ENCODE measurements at regions not wholly inside any gene's neighbourhood (a gene's known extent, or its start where the extent isn't known, plus 50 kb on each side); places are given as distances from the start of the nearest gene placed in this dataset.
"Not testable (repeated sequence)": the region's sequence is repeated elsewhere in the genome, so short reads cannot be mapped to it uniquely, and the experiment has no call there.

GRCh38 chr10:47145290-47145934 is 154.6 kb upstream of the GDF10 start:
- DNase-seq: no peak

- peak; percentile 75 for DNase-seq
Observed at GRCh38 chr10:47146572-47146971, 153.4 kb upstream of the GDF10 start.

GRCh38 chr10:47147186-47147585 is 152.8 kb upstream of the GDF10 start:
- no peak for DNase-seq

GRCh38 chr10:47150581-47150980 is 149.4 kb upstream of the GDF10 start:
- DNase-seq: no peak

- peak; percentile 45 for DNase-seq
Observed at GRCh38 chr10:47151920-47152319, 148.1 kb upstream of the GDF10 start.

GRCh38 chr10:47152861-47153349 is 147.1 kb upstream of the GDF10 start:
- no peak for DNase-seq

GRCh38 chr10:47154762-47155161 is 145.2 kb upstream of the GDF10 start:
- no peak for DNase-seq

- DNase-seq: no peak
Observed at GRCh38 chr10:47156873-47157272, 143.1 kb upstream of the GDF10 start.

GRCh38 chr10:47158116-47159071 is 141.6 kb upstream of the GDF10 start:
- no peak for DNase-seq

GRCh38 chr10:47159361-47160260 is 140.4 kb upstream of the GDF10 start:
- no peak for DNase-seq

GRCh38 chr10:47160261-47160908 is 139.6 kb upstream of the GDF10 start:
- no peak for DNase-seq

GRCh38 chr10:47160967-47161366 is 139.0 kb upstream of the GDF10 start:
- no peak for DNase-seq

- DNase-seq: no peak
Observed at GRCh38 chr10:47161465-47161864, 138.5 kb upstream of the GDF10 start.

- no peak for DNase-seq
Observed at GRCh38 chr10:47164126-47164799, 135.7 kb upstream of the GDF10 start.

- no peak for DNase-seq
Observed at GRCh38 chr10:47164800-47165128, 135.2 kb upstream of the GDF10 start.

- DNase-seq: no peak
Observed at GRCh38 chr10:47165168-47165710, 134.8 kb upstream of the GDF10 start.

- DNase-seq: peak; percentile 90
Observed at GRCh38 chr10:47165711-47166404, 134.1 kb upstream of the GDF10 start.

- no peak for DNase-seq
Observed at GRCh38 chr10:47166405-47166777, 133.6 kb upstream of the GDF10 start.

GRCh38 chr10:47166808-47167581 is 133.0 kb upstream of the GDF10 start:
- DNase-seq: not testable (repeated sequence)

GRCh38 chr10:47167591-47167990 is 132.4 kb upstream of the GDF10 start:
- no peak for DNase-seq
